ENCODE measurements at regions not wholly inside any gene's neighbourhood (a gene's known extent, or its start where the extent isn't known, plus 50 kb on each side); places are given as distances from the start of the nearest gene placed in this dataset.

DNA sequence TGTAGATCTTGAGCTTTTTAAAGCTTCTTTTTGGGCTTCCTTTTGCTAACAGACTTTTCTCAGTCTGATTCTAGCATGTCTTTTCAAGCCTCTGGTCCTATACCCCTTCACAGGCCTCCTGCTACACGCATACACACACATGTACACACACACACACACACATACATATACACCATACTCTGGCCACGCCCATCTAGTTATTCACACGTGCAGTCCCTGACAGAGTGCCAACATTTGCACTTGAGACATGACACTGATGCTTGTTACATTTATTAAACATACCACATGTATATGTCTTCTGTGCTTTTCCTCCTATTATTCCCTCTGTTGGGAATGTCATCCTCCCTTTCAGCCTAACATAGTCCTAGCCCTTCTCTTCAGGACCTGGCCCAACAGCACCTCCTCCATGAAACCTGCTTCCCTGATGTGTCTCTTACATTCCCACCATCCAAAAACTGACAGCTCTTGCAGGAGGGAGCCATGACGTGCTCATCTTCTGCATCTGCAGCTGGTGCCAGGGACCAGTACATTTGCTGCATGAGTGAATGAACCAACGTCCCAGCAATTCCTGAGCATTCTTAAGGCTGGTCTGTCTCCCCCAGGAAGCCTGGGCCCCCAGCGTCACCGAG is 222.1 kb downstream of the ARHGAP12 start:
- POLR2A ChIA-PET = no interaction called here
- no peak for TF ChIP-seq ZBTB8A (tag by site-specific recombination; IDR thresholded peaks at IDR 0.05)
- no peak for TF ChIP-seq ZNF132 (tag by site-specific recombination; IDR thresholded peaks at IDR 0.05; ENCODE audit: borderline replicate concordance)
- TF ChIP-seq ZNF701 (tag by site-specific recombination; IDR thresholded peaks at IDR 0.05) = no peak
- no peak for TF ChIP-seq ZNF221 (tag by site-specific recombination; IDR thresholded peaks at IDR 0.05; ENCODE audit: borderline replicate concordance)
- no peak for TF ChIP-seq ZNF510 (tag by site-specific recombination; IDR thresholded peaks at IDR 0.05; ENCODE audit: insufficient replicate concordance)
- no peak for TF ChIP-seq KLF10 (tag by site-specific recombination; IDR thresholded peaks at IDR 0.05)
- TF ChIP-seq ZNF626 (tag by site-specific recombination; IDR thresholded peaks at IDR 0.05) = no peak
- no peak for TF ChIP-seq PATZ1 (tag by site-specific recombination; IDR thresholded peaks at IDR 0.05)
- no peak for TF ChIP-seq AEBP2 (tag by site-specific recombination; IDR thresholded peaks at IDR 0.05; ENCODE audit: borderline replicate concordance)
- no peak for TF ChIP-seq ZNF707 (tag by site-specific recombination; IDR thresholded peaks at IDR 0.05)
- no peak for TF ChIP-seq MYNN (tag by site-specific recombination; IDR thresholded peaks at IDR 0.05; ENCODE audit: borderline replicate concordance)
- TF ChIP-seq ZNF10 (tag by site-specific recombination; IDR thresholded peaks at IDR 0.05) = no peak
- TF ChIP-seq ZNF423 (tag by site-specific recombination; IDR thresholded peaks at IDR 0.05) = no peak

GRCh38 chr10:31705136-31705535 is 223.5 kb downstream of the ARHGAP12 start:
- Histone ChIP-seq H3K36me3 (ENCODE audit: control insufficient read depth in 2 of 2, insufficient read depth in 1 of 2, low read length in 2 of 2) (no peaks in the 10 kb centered on the region), H3K4me1 (ENCODE audit: control insufficient read depth, insufficient read depth, low read length) (no peaks in the 10 kb centered on the region), H3K9me3 (ENCODE audit: control insufficient read depth, insufficient read depth, low read depth, low read length) (no peaks in the 10 kb centered on the region), H3K4me3 (ENCODE audit: low read depth, low read length) (no peak overlapping the region), H3K27ac (ENCODE audit: extremely low read depth, low read depth, low read length) (no peak overlapping the region)
- ChIA-PET CTCF (no interaction called here), POLR2A (no interaction called here)
- TF ChIP-seq YY2 (tag by site-specific recombination; IDR thresholded peaks at IDR 0.05) = no peak
- no peak for TF ChIP-seq ZNF510 (tag by site-specific recombination; IDR thresholded peaks at IDR 0.05; ENCODE audit: insufficient replicate concordance)
- no peak for TF ChIP-seq ELK4 (IDR thresholded peaks at IDR 0.05; ENCODE audit: borderline replicate concordance, low read depth, low read length)
- TF ChIP-seq, protein P1, sequence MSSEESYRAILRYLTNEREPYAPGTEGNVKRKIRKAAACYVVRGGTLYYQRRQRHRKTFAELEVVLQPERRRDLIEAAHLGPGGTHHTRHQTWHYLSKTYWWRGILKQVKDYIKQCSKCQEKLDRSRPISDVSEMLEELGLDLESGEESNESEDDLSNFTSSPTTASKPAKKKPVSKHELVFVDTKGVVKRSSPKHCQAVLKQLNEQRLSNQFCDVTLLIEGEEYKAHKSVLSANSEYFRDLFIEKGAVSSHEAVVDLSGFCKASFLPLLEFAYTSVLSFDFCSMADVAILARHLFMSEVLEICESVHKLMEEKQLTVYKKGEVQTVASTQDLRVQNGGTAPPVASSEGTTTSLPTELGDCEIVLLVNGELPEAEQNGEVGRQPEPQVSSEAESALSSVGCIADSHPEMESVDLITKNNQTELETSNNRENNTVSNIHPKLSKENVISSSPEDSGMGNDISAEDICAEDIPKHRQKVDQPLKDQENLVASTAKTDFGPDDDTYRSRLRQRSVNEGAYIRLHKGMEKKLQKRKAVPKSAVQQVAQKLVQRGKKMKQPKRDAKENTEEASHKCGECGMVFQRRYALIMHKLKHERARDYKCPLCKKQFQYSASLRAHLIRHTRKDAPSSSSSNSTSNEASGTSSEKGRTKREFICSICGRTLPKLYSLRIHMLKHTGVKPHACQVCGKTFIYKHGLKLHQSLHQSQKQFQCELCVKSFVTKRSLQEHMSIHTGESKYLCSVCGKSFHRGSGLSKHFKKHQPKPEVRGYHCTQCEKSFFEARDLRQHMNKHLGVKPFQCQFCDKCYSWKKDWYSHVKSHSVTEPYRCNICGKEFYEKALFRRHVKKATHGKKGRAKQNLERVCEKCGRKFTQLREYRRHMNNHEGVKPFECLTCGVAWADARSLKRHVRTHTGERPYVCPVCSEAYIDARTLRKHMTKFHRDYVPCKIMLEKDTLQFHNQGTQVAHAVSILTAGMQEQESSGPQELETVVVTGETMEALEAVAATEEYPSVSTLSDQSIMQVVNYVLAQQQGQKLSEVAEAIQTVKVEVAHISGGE (tag by site-specific recombination; conservative IDR thresholded peaks at IDR 0.05; ENCODE audit: low read depth) = no peak
- TF ChIP-seq ZNF169 (tag by site-specific recombination; IDR thresholded peaks at IDR 0.05) = no peak
- no peak for TF ChIP-seq ZNF558 (tag by site-specific recombination; IDR thresholded peaks at IDR 0.05)
- TF ChIP-seq ZNF707 (tag by site-specific recombination; IDR thresholded peaks at IDR 0.05) = no peak
- no peak for TF ChIP-seq ZNF140 (tag by site-specific recombination; IDR thresholded peaks at IDR 0.05)
- no peak for TF ChIP-seq ZNF362 (tag by site-specific recombination; IDR thresholded peaks at IDR 0.05)
- no peak for TF ChIP-seq ZNF175 (tag by site-specific recombination; IDR thresholded peaks at IDR 0.05)
- TF ChIP-seq ZNF2 (tag by site-specific recombination; IDR thresholded peaks at IDR 0.05) = no peak

More for the DNA sequence above, 222.1 kb downstream of the ARHGAP12 start:
- Histone ChIP-seq H3K9me3 (ENCODE audit: control insufficient read depth, insufficient read depth, low read depth, low read length) (no peaks in the 10 kb centered on the region), H3K4me1 (ENCODE audit: control insufficient read depth, insufficient read depth, low read length) (no peaks in the 10 kb centered on the region), H3K27ac (ENCODE audit: extremely low read depth, low read depth, low read length) (no peak overlapping the region), H3K36me3 (ENCODE audit: control insufficient read depth in 2 of 2, insufficient read depth in 1 of 2, low read length in 2 of 2) (no peaks in the 10 kb centered on the region), H3K4me3 (ENCODE audit: low read depth, low read length) (no peak overlapping the region)
- CTCF ChIA-PET = interaction anchor here (0.6 kb wide), 1 partner anchor 18 kb away, joined by 4 read pairs; no protein-coding TSS in a partner anchor

Measured in HEK293 (cell line).